OCI-LY1 (cell line): ENCODE measurements at regions not wholly inside any gene's neighbourhood (a gene's known extent, or its start where the extent isn't known, plus 50 kb on each side); places are given as distances from the start of the nearest gene placed in this dataset.

Source experiments
- CTCF ChIP-seq: fragments of 200-600 bp; sonication (generic), shearing (Covaris generic); IDR thresholded peaks from 2 replicates; pipeline ENCODE4 v1.5.1; 2017; ENCODE audit warnings: mild to moderate bottlenecking, antibody characterized with exemption, low read length, moderate library complexity, mixed read lengths
- EZH2 ChIP-seq: fragments of 200-600 bp; sonication (generic), shearing (Covaris generic); IDR thresholded peaks from 2 replicates; pipeline ENCODE4 v1.8.0; 2017; ENCODE audit warnings: borderline replicate concordance, mixed run types, mild to moderate bottlenecking, antibody characterized with exemption, low read length, moderate library complexity, mixed read lengths

- no peak for TF ChIP-seq CTCF
- TF ChIP-seq EZH2 = no peak
Observed at GRCh38 chr13:47511647-47512046, 489.4 kb downstream of the SUCLA2 start.
